Glutamatergic neuron (in vitro differentiated cells): ENCODE measurements at regions not wholly inside any gene's neighbourhood (a gene's known extent, or its start where the extent isn't known, plus 50 kb on each side); places are given as distances from the start of the nearest gene placed in this dataset.

Experiments
- DNase-seq: peaks from one replicate; pipeline ENCODE4 v3.0.0; 2022
- H3K27ac Mint-ChIP-seq: one replicate; pipeline ENCODE4 v1.8.0; 2020; ENCODE audit warnings: mild to moderate bottlenecking, mixed read lengths, inconsistent platforms; ENCODE audit not compliant: unreplicated experiment
- H3K27me3 Mint-ChIP-seq: one replicate; pipeline ENCODE4 v1.8.0; 2020; ENCODE audit warnings: mild to moderate bottlenecking, moderate library complexity, mixed read lengths, inconsistent platforms; ENCODE audit not compliant: unreplicated experiment
- H3K36me3 Mint-ChIP-seq: one replicate; pipeline ENCODE4 v1.8.0; 2020; ENCODE audit warnings: mild to moderate bottlenecking, mixed read lengths, inconsistent platforms; ENCODE audit not compliant: unreplicated experiment
- H3K4me1 Mint-ChIP-seq: one replicate; pipeline ENCODE4 v1.8.0; 2020; ENCODE audit warnings: mild to moderate bottlenecking, low read depth, mixed read lengths, inconsistent platforms; ENCODE audit not compliant: unreplicated experiment
- H3K4me3 Mint-ChIP-seq: one replicate; pipeline ENCODE4 v1.8.0; 2020; ENCODE audit warnings: mild to moderate bottlenecking, mixed read lengths, inconsistent platforms; ENCODE audit not compliant: unreplicated experiment
- H3K9me3 Mint-ChIP-seq: one replicate; pipeline ENCODE4 v1.8.0; 2020; ENCODE audit warnings: mild to moderate bottlenecking, moderate library complexity, mixed read lengths, inconsistent platforms; ENCODE audit not compliant: unreplicated experiment
- CTCF ChIP-seq: fragments of 200-600 bp; sonication (generic); IDR thresholded peaks from one replicate; pipeline ENCODE4 v1.5.0; 2021; ENCODE audit not compliant: partially characterized antibody, unreplicated experiment

DNA sequence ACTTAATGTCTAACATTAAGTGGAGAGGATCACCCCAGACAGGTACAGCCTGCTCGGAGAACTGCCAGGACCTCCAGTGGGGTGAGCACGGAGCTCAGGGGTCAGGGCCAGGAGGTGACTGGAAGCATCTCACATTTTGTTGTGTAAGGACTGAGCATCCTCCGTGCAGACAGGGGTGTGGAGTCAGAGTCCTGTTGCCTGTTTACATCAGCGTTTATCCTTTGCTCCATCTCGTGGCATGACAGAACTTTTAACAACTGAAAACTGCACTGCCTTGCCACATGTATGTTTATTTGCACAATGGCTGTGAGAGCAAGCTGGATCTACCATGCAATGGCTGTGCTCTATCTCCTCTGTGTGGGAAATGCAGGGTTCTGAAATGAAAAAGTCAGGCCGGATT lies 175.4 kb upstream of the AKR1E2 start:
- no peak for DNase-seq
- no peaks in the 10 kb centered on the region for H3K9me3 Mint-ChIP-seq
- peaks cover 15% of the 10 kb centered on the region for H3K4me1 Mint-ChIP-seq
- H3K27me3 Mint-ChIP-seq: no peaks in the 10 kb centered on the region
- H3K36me3 Mint-ChIP-seq: no peaks in the 10 kb centered on the region
- H3K27ac Mint-ChIP-seq: no peak overlapping the region
- H3K4me3 Mint-ChIP-seq: no peak overlapping the region
- TF ChIP-seq CTCF: no peak

DNA sequence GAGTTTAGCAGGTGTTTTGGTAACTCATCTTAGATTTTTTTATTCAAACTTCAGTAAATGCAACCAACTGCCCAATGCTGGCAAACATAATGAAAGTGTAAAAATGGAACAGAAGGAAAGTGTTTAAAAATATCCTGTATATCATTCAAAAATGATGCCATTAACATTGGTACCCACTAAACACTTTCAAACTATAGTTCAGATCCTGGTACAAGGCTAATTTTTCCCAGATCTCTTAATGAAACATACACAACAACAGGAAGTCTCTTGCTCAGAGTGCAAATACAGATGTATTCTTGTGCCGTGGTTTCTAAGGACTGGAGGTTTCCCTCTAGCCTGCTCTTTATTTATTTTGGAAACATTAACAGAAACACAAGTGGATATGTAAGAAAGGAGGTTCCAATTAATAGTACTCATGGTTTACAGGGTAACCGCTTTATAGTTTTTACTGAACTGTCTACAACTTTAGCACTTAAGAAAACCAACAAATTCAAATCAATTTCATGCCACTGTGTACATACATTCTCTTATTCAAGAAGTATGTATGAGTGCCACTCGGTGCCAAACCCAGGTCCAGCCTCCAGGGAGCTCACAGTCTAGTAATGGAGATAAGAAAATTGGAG lies 176.0 kb upstream of the AKR1E2 start:
- Mint-ChIP-seq H3K9me3 (no peaks in the 10 kb centered on the region), H3K27me3 (no peaks in the 10 kb centered on the region), H3K27ac (no peak overlapping the region), H3K4me1 (peaks cover 12% of the 10 kb centered on the region), H3K4me3 (no peak overlapping the region), H3K36me3 (no peaks in the 10 kb centered on the region)
- TF ChIP-seq CTCF: no peak
- DNase-seq: no peak

GRCh38 chr10:4649471-4649870 lies 176.5 kb upstream of the AKR1E2 start:
- no peak for TF ChIP-seq CTCF
- H3K36me3 Mint-ChIP-seq: no peaks in the 10 kb centered on the region
- no peaks in the 10 kb centered on the region for H3K9me3 Mint-ChIP-seq
- H3K4me3 Mint-ChIP-seq: no peak overlapping the region
- H3K27ac Mint-ChIP-seq: no peak overlapping the region
- no peaks in the 10 kb centered on the region for H3K27me3 Mint-ChIP-seq
- peaks cover 7% of the 10 kb centered on the region for H3K4me1 Mint-ChIP-seq
- DNase-seq: no peak

DNA sequence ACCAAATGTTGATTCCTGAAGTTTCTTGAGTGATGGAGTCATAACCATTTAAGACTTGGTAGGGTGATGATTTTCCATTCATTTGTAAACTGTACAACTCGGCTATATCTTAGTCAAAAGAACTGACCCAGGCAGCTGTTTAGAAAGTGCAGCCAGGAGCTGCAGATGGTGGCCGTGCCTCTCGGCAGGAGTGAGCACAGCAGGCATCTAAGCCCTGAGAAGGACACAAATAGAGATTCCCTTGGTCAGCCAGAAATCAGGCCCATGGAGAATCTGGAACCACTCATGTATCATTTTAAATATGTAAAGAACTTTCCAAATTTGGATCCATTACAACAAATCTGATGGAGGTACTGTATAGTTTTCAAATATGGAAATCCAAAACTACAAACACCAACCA lies 177.0 kb upstream of the AKR1E2 start:
- no peaks in the 10 kb centered on the region for H3K27me3 Mint-ChIP-seq
- no peak overlapping the region for H3K4me3 Mint-ChIP-seq
- peaks cover 6% of the 10 kb centered on the region for H3K4me1 Mint-ChIP-seq
- H3K27ac Mint-ChIP-seq: no peak overlapping the region
- no peaks in the 10 kb centered on the region for H3K9me3 Mint-ChIP-seq
- no peak for DNase-seq
- H3K36me3 Mint-ChIP-seq: no peaks in the 10 kb centered on the region
- no peak for TF ChIP-seq CTCF

- Mint-ChIP-seq H3K36me3 (no peaks in the 10 kb centered on the region), H3K4me1 (peaks cover 6% of the 10 kb centered on the region), H3K9me3 (no peaks in the 10 kb centered on the region), H3K27ac (no peak overlapping the region), H3K27me3 (no peaks in the 10 kb centered on the region), H3K4me3 (no peak overlapping the region)
- DNase-seq: no peak
- no peak for TF ChIP-seq CTCF
Observed at GRCh38 chr10:4647109-4647785, 178.8 kb upstream of the AKR1E2 start.
